HG03025 (cell line): ENCODE measurements at regions not wholly inside any gene's neighbourhood (a gene's known extent, or its start where the extent isn't known, plus 50 kb on each side); places are given as distances from the start of the nearest gene placed in this dataset.
"Not testable (repeated sequence)": the region's sequence is repeated elsewhere in the genome, so short reads cannot be mapped to it uniquely, and the experiment has no call there.

Experiments used
- ATAC-seq: cut with Tn5 transposase; IDR thresholded peaks from one replicate; pipeline ENCODE4 v1.9.1; 2021; ENCODE audit warnings: mild to moderate bottlenecking, moderate library complexity; ENCODE audit not compliant: unreplicated experiment, low FRiP score

GRCh38 chr7:46607176-46607575 lies 686.1 kb upstream of the IGFBP3 start:
- no peak for ATAC-seq

- no peak for ATAC-seq
These were observed 685.7 kb upstream of the IGFBP3 start for GRCh38 chr7:46606761-46607160.

DNA sequence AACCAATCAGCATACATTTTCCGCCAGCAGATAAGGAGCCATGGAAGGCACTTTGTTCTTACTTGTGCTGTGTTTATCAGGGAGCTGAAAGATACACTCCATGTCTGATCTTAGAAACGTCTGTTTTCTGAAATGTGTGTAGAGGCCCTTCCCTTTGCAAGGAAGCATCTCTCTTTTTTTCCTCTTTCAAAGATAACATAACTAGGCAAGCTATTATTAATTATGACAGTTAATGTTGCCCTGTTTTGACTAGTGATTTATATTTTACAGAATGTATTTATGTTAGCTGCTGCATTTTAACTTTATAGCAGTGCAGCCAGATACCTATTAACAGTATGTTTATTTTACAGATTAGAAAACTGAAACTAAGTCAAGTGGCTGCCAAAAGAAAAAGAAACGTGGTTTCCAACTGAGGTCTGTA lies 683.2 kb upstream of the IGFBP3 start:
- ATAC-seq: no peak

DNA sequence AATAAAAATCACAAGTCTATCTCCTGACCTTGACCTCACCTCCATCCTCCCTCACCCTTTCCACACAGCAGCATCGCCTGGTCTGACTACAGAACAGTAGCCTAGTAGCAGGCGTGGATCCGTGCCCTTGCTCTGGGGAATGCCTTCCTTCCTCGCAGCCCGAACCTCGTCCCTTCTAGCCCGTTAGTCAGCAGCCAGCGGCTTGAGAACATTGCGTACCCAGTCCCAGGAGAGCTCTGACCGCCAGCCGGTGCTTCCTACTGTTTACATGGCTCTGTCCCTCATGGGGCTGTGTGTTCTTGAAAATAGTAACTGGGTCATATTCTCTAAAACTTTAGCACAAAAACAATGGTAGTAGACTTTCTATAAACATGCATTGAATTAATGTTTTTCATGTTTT lies 682.7 kb upstream of the IGFBP3 start:
- ATAC-seq: no peak

DNA sequence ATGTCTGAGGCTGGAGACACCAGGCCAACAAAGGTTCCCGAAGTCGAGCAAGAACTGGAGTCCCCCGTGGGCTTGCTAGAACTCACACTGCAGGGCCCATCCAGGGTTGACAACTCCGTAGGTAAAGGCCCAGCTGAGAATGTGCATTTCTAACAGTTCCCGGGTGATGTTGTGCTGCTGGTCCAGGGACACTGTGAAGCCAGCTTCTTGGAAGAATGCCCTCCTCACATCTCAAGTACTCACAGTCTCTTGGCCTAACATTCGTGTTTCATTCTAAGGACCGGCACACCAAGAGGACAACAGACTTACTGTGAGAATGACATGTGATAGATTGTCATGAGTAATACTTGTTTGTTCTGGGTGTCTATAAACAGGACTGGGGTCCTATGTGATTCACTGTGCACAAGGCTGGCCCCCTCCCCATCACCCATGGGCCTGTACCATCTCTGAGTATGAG lies 682.3 kb upstream of the IGFBP3 start:
- no peak for ATAC-seq

DNA sequence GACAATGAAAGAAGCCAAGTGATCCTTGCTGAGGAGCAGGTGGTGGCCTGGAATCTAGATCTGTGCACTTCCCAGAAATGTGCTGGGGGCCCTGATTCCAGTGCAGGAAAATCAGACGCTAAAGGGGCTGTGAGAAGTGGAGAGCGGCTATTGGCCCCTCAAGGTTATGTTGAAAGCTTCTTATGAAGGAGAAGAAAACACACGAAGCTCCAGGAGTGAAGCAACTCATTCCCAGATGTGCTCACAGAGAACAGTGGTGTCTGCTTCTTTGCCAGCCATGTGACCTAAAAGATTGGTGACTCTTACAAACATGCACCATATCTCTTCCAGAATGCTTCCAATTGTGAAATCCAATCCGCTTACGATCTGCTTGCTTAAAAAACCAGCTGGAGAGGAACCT lies 679.3 kb upstream of the IGFBP3 start:
- ATAC-seq: no peak

DNA sequence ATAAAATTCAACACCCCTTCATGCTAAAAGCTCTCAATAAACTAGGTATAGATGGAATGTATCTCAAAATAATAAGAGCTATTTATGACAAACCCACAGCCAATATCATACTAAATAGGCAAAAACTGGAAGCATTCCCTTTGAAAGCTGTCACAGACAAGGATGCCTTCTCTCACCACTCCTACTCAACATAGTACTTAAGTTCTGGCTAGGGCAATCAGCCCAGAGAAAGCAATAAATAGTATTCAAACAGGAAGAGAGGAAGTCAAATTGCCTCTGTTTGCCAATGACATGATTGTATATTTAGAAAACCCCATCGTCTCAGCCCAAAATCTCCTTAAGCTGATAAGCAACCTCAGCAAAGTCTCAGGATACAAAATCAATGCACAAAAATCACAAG lies 673.8 kb upstream of the IGFBP3 start:
- ATAC-seq: not testable (repeated sequence)

GRCh38 chr7:46590918-46591905 lies 670.1 kb upstream of the IGFBP3 start:
- not testable (repeated sequence) for ATAC-seq

GRCh38 chr7:46589286-46589685 lies 668.2 kb upstream of the IGFBP3 start:
- ATAC-seq: no peak

- ATAC-seq: no peak
These were observed 665.3 kb upstream of the IGFBP3 start for GRCh38 chr7:46586406-46586805.

- ATAC-seq: no peak
These were observed 662.6 kb upstream of the IGFBP3 start for GRCh38 chr7:46583656-46584055.

DNA sequence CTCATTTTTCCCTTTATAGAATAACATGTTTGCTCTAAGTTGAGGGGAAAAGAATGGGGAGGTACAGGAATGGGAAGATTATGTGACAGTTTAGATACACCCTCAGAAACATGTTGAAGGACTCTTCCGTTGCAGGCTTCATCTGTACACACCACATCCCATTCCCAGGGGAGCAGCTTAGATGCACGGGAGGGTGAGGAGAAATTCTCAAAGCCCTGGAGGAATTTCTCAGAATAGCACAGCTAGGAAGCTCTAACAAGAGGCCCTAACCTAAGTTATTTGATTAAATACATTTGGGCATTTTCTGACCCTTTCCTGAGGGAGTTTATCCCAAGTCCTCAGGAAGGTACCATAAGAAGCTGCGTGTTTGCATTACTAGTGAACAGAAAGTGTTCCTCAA lies 660.2 kb upstream of the IGFBP3 start:
- no peak for ATAC-seq

DNA sequence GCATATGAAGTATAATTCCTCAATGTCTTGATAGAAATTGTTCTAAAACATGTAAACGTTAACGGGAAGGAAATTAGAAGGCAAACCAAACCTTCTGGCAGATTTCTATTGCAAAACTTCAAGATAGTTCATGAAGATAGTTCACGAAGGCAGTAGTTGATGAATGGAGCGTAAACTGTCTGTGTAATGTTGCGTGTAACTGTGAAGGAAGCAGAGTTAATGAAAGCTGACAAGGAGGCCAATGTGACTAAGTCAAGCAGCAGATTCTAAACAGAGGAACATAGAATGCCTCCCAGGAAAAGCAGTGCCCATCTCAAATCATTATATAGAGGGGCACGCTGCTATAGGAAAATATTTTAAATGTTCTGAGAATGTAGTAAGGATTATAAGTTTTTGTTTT lies 659.7 kb upstream of the IGFBP3 start:
- no peak for ATAC-seq

GRCh38 chr7:46577394-46577793 lies 656.3 kb upstream of the IGFBP3 start:
- no peak for ATAC-seq

GRCh38 chr7:46576950-46577349 lies 655.9 kb upstream of the IGFBP3 start:
- ATAC-seq: no peak

DNA sequence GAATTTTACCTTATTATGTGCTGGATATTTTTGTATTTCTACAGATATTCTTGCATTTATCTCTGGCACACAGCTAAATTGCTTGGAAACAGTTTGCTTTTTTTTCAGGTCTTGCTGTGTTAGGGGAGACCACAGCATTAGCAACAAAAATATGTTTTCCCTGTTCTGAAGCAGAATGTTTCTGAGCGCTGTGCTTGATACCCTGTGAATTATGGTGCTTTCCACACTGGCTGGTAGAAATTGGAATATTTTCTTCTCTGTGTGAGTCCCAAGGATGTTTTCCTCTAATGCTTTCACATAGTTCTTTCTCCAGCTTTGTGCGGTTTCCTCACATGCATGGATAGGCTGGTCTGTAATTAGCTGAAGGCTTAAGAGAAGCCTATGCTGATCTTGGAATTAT lies 651.6 kb upstream of the IGFBP3 start:
- ATAC-seq: no peak

GRCh38 chr7:46571996-46572395 lies 650.9 kb upstream of the IGFBP3 start:
- no peak for ATAC-seq

- no peak for ATAC-seq
These were observed 648.0 kb upstream of the IGFBP3 start for GRCh38 chr7:46569133-46569465.

DNA sequence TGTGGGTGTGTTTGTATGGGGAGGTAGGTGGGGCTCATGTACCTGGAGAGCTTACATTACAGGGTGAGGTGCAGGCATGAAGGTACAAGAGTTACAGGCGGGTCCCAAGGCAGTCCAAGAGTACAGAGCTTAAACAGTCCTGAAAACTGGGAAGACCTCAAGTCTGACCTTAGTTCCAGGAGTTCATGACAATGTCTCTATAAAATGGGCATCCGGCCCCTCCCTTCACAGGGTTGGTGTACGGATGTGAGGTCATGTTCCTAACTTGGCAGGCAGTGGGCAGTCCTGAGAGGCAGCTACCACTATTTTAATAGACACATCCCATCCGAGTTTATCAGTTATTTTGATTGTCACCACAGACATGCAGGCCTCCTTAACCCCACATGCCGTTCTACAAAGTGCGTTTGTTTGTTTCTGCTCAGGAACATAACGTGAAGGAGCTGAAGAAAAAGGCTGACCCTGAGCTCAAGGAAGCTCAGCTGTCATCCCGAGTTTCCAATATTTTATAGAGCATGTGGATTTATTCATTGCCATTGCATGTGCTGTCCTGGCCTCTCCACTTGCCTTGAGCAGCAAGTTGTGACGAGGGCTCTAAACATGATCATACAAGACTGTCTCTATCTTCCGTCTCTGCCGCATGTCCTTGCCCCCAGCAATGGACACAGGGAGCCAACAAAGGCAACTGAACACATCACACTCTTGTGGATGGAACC lies 647.5 kb upstream of the IGFBP3 start:
- no peak for ATAC-seq

- no peak for ATAC-seq
These were observed 646.8 kb upstream of the IGFBP3 start for GRCh38 chr7:46567858-46568257.

DNA sequence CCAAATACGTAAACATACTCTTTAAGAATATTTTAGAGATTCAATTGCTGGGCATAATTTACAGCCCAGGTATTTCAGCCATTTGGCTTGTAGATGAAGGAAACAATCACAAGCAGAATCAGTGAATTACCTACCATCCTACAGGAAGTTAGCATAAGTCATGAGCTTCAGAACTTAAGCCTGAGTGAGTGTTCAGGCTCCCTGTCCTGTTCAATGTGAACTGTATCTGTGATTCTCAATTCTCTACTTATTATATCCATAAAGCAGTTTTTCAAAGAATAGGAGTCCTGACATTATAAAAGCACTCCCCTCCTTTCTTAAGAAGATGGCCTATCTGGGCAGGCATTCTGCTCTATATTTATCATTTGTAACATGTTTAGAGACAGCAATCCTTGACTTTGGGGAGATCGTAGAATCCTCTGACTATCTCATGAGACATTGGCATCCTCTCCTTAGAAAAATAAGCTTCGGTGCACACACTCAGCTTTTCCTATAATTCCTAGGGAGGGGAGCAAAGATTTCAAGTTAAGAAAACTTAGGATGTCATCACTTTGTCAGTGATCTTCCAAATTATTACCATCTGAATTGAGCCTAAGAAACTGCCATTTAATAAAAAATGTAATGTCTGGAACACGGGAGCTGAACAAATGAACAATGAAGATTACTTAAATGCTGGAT lies 645.2 kb upstream of the IGFBP3 start:
- no peak for ATAC-seq
